ENCODE measurements at regions not wholly inside any gene's neighbourhood (a gene's known extent, or its start where the extent isn't known, plus 50 kb on each side); places are given as distances from the start of the nearest gene placed in this dataset.

- Histone ChIP-seq H4K20me1 (ENCODE audit: insufficient read depth) (no peaks in the 10 kb centered on the region), H3K27ac (ENCODE audit: low read depth, low read length) (no peak overlapping the region), H3K27me3 (ENCODE audit: insufficient read depth, low read length) (no peaks in the 10 kb centered on the region), H3K9ac (ENCODE audit: low read length) (no peak overlapping the region), H3K36me3 (ENCODE audit: control insufficient read depth in 1 of 2, insufficient read depth in 2 of 2, low read length in 2 of 2) (no peaks in the 10 kb centered on the region), H3K4me1 (ENCODE audit: control insufficient read depth in 1 of 2, insufficient read depth in 2 of 2, low read length in 2 of 2) (no peaks in the 10 kb centered on the region), H2AFZ (ENCODE audit: low read depth, low read length, poor library complexity, severe bottlenecking) (no peak overlapping the region), H3K9me2 (ENCODE audit: insufficient read depth) (no peaks in the 10 kb centered on the region), H3K79me2 (ENCODE audit: insufficient read depth, low read length) (no peaks in the 10 kb centered on the region), H3K9me3 (ENCODE audit: control insufficient read depth in 1 of 2, insufficient read depth in 1 of 2, low read depth in 1 of 2, low read length in 2 of 2) (no peaks in the 10 kb centered on the region), H3K4me3 (replicated peaks in 1 of 2; ENCODE audit: low read depth in 1 of 2, low read length in 2 of 2) (no peak overlapping the region), H3K4me2 (ENCODE audit: low read length) (no peak overlapping the region)
- no peak for TF ChIP-seq CBX3 (IDR thresholded peaks at IDR 0.05; ENCODE audit: low read depth)
- TF ChIP-seq TCF7L2 (IDR thresholded peaks at IDR 0.05; ENCODE audit: borderline replicate concordance, extremely low read depth, insufficient read depth, insufficient read length) = no peak
- no peak for TF ChIP-seq POLR2A (IDR thresholded peaks at IDR 0.05; ENCODE audit: borderline replicate concordance, extremely low read depth, insufficient read depth, insufficient read length)
- no peak for TF ChIP-seq ZFX (IDR thresholded peaks at IDR 0.05)
- no peak for TF ChIP-seq EGR1 (IDR thresholded peaks at IDR 0.05; ENCODE audit: low read depth)
- TF ChIP-seq SIN3A (IDR thresholded peaks at IDR 0.05; ENCODE audit: low read depth) = no peak
- no peak for TF ChIP-seq ATF3 (IDR thresholded peaks at IDR 0.05)
- no peak for TF ChIP-seq ZNF274 (IDR thresholded peaks at IDR 0.05; ENCODE audit: low read depth, low read length)
- TF ChIP-seq FOSL1 (IDR thresholded peaks at IDR 0.05; ENCODE audit: low read depth) = no peak
- no peak for TF ChIP-seq POLR2AphosphoS5 (IDR thresholded peaks at IDR 0.05; ENCODE audit: low read depth, low read length)
- TF ChIP-seq REST (IDR thresholded peaks at IDR 0.05; ENCODE audit: low read depth) = no peak
- TF ChIP-seq YY1 (IDR thresholded peaks at IDR 0.05; ENCODE audit: extremely low read depth, insufficient replicate concordance, low read depth, low read length) = no peak
- no peak for TF ChIP-seq SP1 (IDR thresholded peaks at IDR 0.05; ENCODE audit: low read depth)
- TF ChIP-seq RAD21 (IDR thresholded peaks at IDR 0.05; ENCODE audit: low read depth) = no peak
- ChIA-PET POLR2A (no interaction called here), CTCF (no interaction called here), RAD21 (ENCODE audit: low non-redundant PET in 1 of 2, low total read pairs in 2 of 2, uncharacterized antibody in 2 of 2, unreplicated experiment in 2 of 2) (no interaction called here)
- BruUV-seq (replicated peaks) = no TSS peak
- intact Hi-C loops (cut with micrococcal nuclease) = no loop called here
- DNase-seq (ENCODE audit: low read depth, low spot score) = no peak
- no peak for ATAC-seq
These were observed 257.0 kb upstream of the USP15 start for GRCh38 chr12:62003226-62003625.
